CD4-positive, alpha-beta memory T cell (primary cell): ENCODE measurements at regions not wholly inside any gene's neighbourhood (a gene's known extent, or its start where the extent isn't known, plus 50 kb on each side); places are given as distances from the start of the nearest gene placed in this dataset.

ENCODE experiments used
- CTCF ChIA-PET: fragments of 350-600 bp; sonication (Branson Sonifier 250); formaldehyde crosslinking; loops from one replicate; lab custom pipeline; 2021; ENCODE audit warnings: inconsistent platforms; ENCODE audit not compliant: partially characterized antibody; lab: Charles Lee
- POLR2A ChIA-PET: fragments of 350-600 bp; sonication (Branson Sonifier 250); formaldehyde crosslinking; loops from one replicate; lab custom pipeline; 2021; ENCODE audit not compliant: partially characterized antibody; lab: Charles Lee
- DNase-seq, 5 donors: peaks; one replicate each; pipeline versions ENCODE4 v3.0.0 to v3.0.0-alpha.2; 2020 to 2022; ENCODE audit warnings: mixed read lengths in 1 of 5
- H3K27ac ChIP-seq: one replicate; pipeline ENCODE4 v1.7.0; 2013; ENCODE audit warnings: low read depth, low read length
- H3K27me3 ChIP-seq: 2 replicates; pipeline ENCODE4 v1.7.0; 2013; ENCODE audit warnings: mild to moderate bottlenecking, low read length, moderate library complexity; ENCODE audit not compliant: insufficient read depth
- H3K36me3 ChIP-seq: 2 replicates; pipeline ENCODE4 v1.7.0; 2013; ENCODE audit warnings: mild to moderate bottlenecking, low read length, moderate library complexity; ENCODE audit not compliant: insufficient read depth
- H3K4me1 ChIP-seq: 2 replicates; pipeline ENCODE4 v1.7.0; 2013; ENCODE audit warnings: mild to moderate bottlenecking, low read length, moderate library complexity; ENCODE audit not compliant: insufficient read depth
- H3K4me3 ChIP-seq, 2 donors: one replicate each; pipeline ENCODE4 v1.7.0; 2013; ENCODE audit warnings: low read length in 2 of 2, mild to moderate bottlenecking in 1 of 2
- H3K9me3 ChIP-seq, 2 donors: one replicate each; pipeline ENCODE4 v1.7.0; 2013; ENCODE audit warnings: low read length in 2 of 2, control low read depth in 1 of 2; ENCODE audit not compliant: control insufficient read depth in 1 of 2
- H3K27ac Mint-ChIP-seq, 7 donors: one replicate each; pipeline ENCODE4 v1.8.0; 2020 to 2021; ENCODE audit warnings: mixed read lengths in 7 of 7, mild to moderate bottlenecking in 6 of 7, inconsistent platforms in 3 of 7, moderate library complexity in 3 of 7
- H3K27me3 Mint-ChIP-seq, 2 donors: one replicate each; pipeline ENCODE4 v1.8.0; 2020 to 2021; ENCODE audit warnings: mixed read lengths in 2 of 2
- H3K36me3 Mint-ChIP-seq, 2 donors: one replicate each; pipeline ENCODE4 v1.8.0; 2020 to 2021; ENCODE audit warnings: mixed read lengths in 2 of 2, inconsistent platforms in 1 of 2, mild to moderate bottlenecking in 1 of 2
- H3K4me1 Mint-ChIP-seq, 4 donors: one replicate each; pipeline ENCODE4 v1.8.0; 2020 to 2021; ENCODE audit warnings: mixed read lengths in 4 of 4, mild to moderate bottlenecking in 1 of 4
- H3K4me3 Mint-ChIP-seq, 8 donors: one replicate each; pipeline ENCODE4 v1.8.0; 2020 to 2021; ENCODE audit warnings: mixed read lengths in 8 of 8, mild to moderate bottlenecking in 7 of 8, moderate library complexity in 6 of 8, inconsistent platforms in 3 of 8
- H3K9me3 Mint-ChIP-seq, 8 donors: one replicate each; pipeline ENCODE4 v1.8.0; 2020 to 2021; ENCODE audit warnings: mixed read lengths in 8 of 8, mild to moderate bottlenecking in 5 of 8, inconsistent platforms in 3 of 8, moderate library complexity in 1 of 8
- intact Hi-C: fragments of 100-400 bp; cut with micrococcal nuclease; formaldehyde crosslinking; loops from one replicate; pipeline ENCODE4 v1.15.1; 2023

DNA sequence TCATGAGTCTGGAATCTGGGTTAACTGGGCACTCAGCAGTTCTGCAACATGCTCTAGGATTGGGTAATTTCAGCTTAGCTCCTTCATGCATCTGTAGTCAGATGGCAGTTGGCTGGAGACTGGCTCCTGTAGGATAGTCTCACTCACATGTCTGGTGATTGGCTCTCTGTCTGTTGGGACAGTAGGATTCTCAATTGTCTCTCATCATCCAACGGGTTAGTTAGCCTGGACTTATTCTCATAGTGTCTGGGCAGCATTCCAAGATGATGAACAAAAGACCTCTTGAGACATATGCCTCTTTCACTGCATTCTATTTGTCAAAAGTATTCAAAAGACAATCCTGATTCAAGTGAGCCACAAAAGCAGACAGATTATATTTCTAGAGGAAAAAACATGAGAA, 795.6 kb upstream of the GALNTL6 start:
- Mint-ChIP-seq H3K36me3 (no peaks in the 10 kb centered on the region), H3K27me3 (no peaks in the 10 kb centered on the region), H3K27ac (no peak overlapping the region), H3K4me3 (no peak overlapping the region), H3K4me1 (no peaks in the 10 kb centered on the region), H3K9me3 (peaks cover 0 to 9% (median 0%) of the 10 kb centered on the region in 8 donors)
- Histone ChIP-seq H3K4me1 (no peaks in the 10 kb centered on the region), H3K36me3 (no peaks in the 10 kb centered on the region), H3K27ac (no peak overlapping the region), H3K9me3 (no peaks in the 10 kb centered on the region), H3K27me3 (no peaks in the 10 kb centered on the region), H3K4me3 (no peak overlapping the region)
- ChIA-PET POLR2A (no interaction called here), CTCF (no interaction called here)
- no peak for DNase-seq
- intact Hi-C loops, result no loop called here

DNA sequence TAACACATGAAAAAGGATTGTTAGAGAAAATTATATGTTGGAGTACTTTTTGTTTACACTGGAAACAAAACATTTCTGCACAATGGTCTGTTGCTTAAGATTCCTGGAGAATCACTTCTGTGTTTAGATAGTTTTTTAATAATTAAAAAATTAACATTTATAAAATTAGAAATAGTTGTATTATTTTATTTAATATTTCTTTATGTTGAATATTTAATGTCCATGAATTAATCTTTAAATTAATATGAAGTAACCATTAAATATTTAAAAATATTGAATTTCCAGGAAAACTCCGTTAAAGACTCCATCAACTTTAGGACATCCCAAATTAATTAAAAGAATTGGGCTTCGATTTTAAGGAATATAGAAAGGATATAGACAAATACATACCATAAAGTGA, 797.1 kb upstream of the GALNTL6 start:
- intact Hi-C loops, result no loop called here
- POLR2A ChIA-PET, result no interaction called here
- Mint-ChIP-seq H3K36me3 (no peaks in the 10 kb centered on the region), H3K4me1 (no peaks in the 10 kb centered on the region), H3K27ac (no peak overlapping the region), H3K27me3 (no peaks in the 10 kb centered on the region), H3K4me3 (no peak overlapping the region), H3K9me3 (peaks cover 0 to 9% (median 0%) of the 10 kb centered on the region in 8 donors)
- no peaks in the 10 kb centered on the region for H3K4me1 ChIP-seq
- H3K36me3 ChIP-seq, result no peaks in the 10 kb centered on the region
- H3K27ac ChIP-seq, result no peak overlapping the region
- H3K27me3 ChIP-seq, result no peaks in the 10 kb centered on the region
- no peak for DNase-seq
- H3K9me3 ChIP-seq, result no peaks in the 10 kb centered on the region
- CTCF ChIA-PET, result no interaction called here
- no peak overlapping the region for H3K4me3 ChIP-seq

DNA sequence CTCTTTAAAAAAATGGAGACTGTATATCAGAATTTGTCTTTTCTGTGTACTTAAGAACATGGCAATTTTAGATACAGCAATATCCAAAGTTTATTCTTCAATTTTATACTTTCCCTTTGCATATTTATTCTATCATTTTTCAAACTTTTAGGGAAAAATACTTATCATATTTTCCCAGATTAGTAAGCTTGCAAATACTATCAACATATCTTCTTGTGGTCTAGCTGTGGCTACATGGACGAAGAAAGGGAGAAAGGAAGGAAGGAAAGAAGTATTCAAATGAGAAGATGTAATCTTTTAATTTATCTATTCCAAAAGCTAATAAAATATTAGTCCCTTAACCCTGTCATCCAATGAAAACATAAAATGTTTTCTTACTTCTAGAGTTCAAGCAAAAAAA, 797.8 kb upstream of the GALNTL6 start:
- Mint-ChIP-seq H3K4me3 (no peak overlapping the region), H3K9me3 (peaks cover 0 to 11% (median 0%) of the 10 kb centered on the region in 8 donors), H3K4me1 (no peaks in the 10 kb centered on the region), H3K27me3 (no peaks in the 10 kb centered on the region), H3K36me3 (no peaks in the 10 kb centered on the region), H3K27ac (no peak overlapping the region)
- intact Hi-C loops, result no loop called here
- no peak for DNase-seq
- Histone ChIP-seq H3K4me3 (no peak overlapping the region), H3K27ac (no peak overlapping the region), H3K27me3 (no peaks in the 10 kb centered on the region), H3K9me3 (no peaks in the 10 kb centered on the region), H3K36me3 (no peaks in the 10 kb centered on the region), H3K4me1 (no peaks in the 10 kb centered on the region)
- CTCF ChIA-PET, result no interaction called here
- POLR2A ChIA-PET, result no interaction called here

DNA sequence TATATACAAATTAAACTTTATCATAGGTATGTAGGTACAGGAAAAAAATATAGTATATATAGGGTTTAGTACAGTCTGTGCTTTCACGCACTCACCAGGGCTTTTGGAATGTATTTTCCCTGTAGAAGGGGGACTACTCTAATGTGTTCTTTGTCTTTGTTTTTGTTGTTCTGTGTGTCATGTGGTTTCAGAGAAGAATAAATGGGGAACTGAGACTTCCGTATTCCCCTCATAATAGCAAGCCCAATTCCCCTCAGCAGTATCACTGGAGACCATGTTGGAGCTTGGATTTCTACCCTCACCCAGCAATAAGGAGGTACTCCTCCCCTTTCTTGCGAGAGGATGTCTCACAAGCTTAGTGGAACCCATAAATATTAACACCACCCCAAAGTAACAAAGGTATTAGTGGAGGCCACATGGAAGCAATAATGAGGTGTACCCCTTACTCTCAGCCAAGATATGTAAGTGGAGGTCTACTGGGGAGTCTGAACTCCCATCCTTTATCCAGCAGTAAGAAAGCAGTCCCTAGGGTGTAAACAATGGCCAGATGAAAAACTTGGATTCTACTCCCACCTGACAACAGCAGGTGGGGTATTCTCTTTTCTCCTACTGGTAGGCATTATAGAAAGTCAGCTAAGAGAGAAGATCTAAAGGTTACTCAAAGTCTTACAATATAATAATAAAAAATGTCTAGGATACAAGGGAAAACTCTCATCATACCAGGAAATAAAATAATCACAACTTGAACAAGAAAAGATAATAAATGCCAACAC, 805.4 kb upstream of the GALNTL6 start:
- Mint-ChIP-seq H3K9me3 (peaks cover 2 to 7% (median 5%) of the 10 kb centered on the region in 8 donors), H3K27ac (no peak overlapping the region), H3K4me1 (no peaks in the 10 kb centered on the region), H3K27me3 (no peaks in the 10 kb centered on the region), H3K36me3 (no peaks in the 10 kb centered on the region), H3K4me3 (no peak overlapping the region)
- Histone ChIP-seq H3K27ac (no peak overlapping the region), H3K9me3 (no peaks in the 10 kb centered on the region), H3K4me1 (no peaks in the 10 kb centered on the region), H3K4me3 (no peak overlapping the region), H3K36me3 (no peaks in the 10 kb centered on the region), H3K27me3 (no peaks in the 10 kb centered on the region)
- intact Hi-C loops, result no loop called here
- ChIA-PET CTCF (no interaction called here), POLR2A (no interaction called here)
- DNase-seq, result no peak

DNA sequence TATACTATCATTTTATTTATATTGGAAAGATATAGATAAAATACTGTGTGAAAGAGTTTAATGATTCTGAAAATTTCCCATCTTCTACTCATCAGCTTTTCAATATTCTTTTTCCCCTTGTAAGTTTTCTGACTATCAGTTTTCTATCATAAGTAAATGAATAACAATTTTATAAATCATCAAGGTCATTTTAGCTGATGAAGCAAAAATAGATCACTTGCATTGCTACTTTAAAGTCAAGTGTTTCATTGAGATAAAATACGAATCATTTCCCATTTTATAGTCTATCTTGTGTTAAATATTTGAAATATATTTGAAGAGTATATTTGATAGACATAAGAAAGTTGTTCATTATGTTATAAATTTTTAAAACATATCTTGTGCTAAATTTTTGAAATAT, 811.0 kb upstream of the GALNTL6 start:
- no peak for DNase-seq
- no peak overlapping the region for H3K4me3 ChIP-seq
- no peak overlapping the region for H3K27ac Mint-ChIP-seq
- H3K27me3 ChIP-seq, result no peaks in the 10 kb centered on the region
- H3K36me3 ChIP-seq, result no peaks in the 10 kb centered on the region
- ChIA-PET CTCF (no interaction called here), POLR2A (no interaction called here)
- H3K4me3 Mint-ChIP-seq, result no peak overlapping the region
- H3K9me3 ChIP-seq, result no peaks in the 10 kb centered on the region
- no peaks in the 10 kb centered on the region for H3K4me1 ChIP-seq
- no peak overlapping the region for H3K27ac ChIP-seq
- intact Hi-C loops, result no loop called here
- H3K4me1 Mint-ChIP-seq, result no peaks in the 10 kb centered on the region
- no peaks in the 10 kb centered on the region for H3K27me3 Mint-ChIP-seq
- H3K9me3 Mint-ChIP-seq, result peaks cover 1 to 15% (median 5%) of the 10 kb centered on the region in 8 donors
- H3K36me3 Mint-ChIP-seq, result no peaks in the 10 kb centered on the region

DNA sequence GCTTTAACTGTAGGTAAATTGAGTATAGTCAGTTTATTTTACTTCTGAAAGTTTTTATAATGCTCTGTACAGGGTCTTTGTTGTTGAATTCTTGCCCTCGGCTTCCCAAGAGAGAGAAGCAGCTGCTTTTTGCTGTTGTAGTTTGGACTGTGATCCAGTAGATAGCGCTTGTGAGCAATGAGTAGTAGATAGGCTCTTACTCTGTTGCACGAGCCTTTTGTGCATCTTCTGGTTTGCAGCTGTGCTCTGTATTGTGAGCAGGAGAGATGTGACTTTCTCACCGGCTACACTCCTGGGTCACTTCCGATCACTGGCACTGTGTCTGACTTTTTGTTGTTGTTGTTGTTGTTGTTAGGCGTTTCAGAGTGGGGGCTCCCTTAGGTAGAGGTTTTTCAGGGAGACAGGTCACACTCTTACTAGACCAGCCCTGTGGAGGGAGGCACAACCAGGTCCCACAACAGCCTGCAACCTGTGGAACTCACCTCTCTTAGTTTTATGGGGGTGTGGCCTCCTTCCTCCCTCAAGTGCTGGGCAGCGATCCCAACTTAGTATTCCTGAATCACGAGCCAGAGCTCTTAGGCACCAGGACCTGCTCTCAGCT, 822.1 kb upstream of the GALNTL6 start:
- ChIA-PET CTCF (no interaction called here), POLR2A (no interaction called here)
- Histone ChIP-seq H3K9me3 (no peaks in the 10 kb centered on the region), H3K36me3 (no peaks in the 10 kb centered on the region), H3K27me3 (no peaks in the 10 kb centered on the region), H3K27ac (no peak overlapping the region), H3K4me1 (no peaks in the 10 kb centered on the region), H3K4me3 (no peak overlapping the region)
- no peak overlapping the region for H3K27ac Mint-ChIP-seq
- H3K9me3 Mint-ChIP-seq, result peaks cover 0 to 16% (median 3%) of the 10 kb centered on the region in 8 donors
- H3K4me3 Mint-ChIP-seq, result no peak overlapping the region
- no peak for DNase-seq
- no peaks in the 10 kb centered on the region for H3K27me3 Mint-ChIP-seq
- intact Hi-C loops, result no loop called here
- H3K4me1 Mint-ChIP-seq, result no peaks in the 10 kb centered on the region
- no peaks in the 10 kb centered on the region for H3K36me3 Mint-ChIP-seq

DNA sequence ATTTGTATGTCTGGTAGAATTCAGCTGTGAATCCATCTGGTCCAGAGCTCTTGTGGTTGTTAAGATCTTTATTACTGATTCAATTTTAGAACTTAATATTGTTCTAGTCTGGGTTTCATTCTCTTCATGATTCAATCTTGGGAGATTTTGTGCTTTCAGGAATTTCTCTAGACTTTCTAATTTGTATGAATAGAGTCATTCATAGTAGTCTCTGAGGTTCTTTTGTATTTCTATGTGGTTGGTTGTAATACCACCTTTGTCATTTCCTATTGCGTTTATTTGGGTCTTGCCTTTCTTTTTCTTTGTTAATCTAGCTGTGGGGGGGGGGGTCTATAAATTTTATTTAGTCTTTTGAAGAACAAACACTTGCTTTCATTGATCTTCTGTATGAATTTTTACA, 824.8 kb upstream of the GALNTL6 start:
- no peaks in the 10 kb centered on the region for H3K36me3 Mint-ChIP-seq
- no peaks in the 10 kb centered on the region for H3K9me3 ChIP-seq
- H3K36me3 ChIP-seq, result no peaks in the 10 kb centered on the region
- POLR2A ChIA-PET, result no interaction called here
- no peak overlapping the region for H3K27ac ChIP-seq
- no peak overlapping the region for H3K27ac Mint-ChIP-seq
- H3K27me3 ChIP-seq, result no peaks in the 10 kb centered on the region
- no peaks in the 10 kb centered on the region for H3K27me3 Mint-ChIP-seq
- H3K4me3 ChIP-seq, result no peak overlapping the region
- intact Hi-C loops, result no loop called here
- CTCF ChIA-PET, result no interaction called here
- no peak overlapping the region for H3K4me3 Mint-ChIP-seq
- DNase-seq, result no peak
- no peaks in the 10 kb centered on the region for H3K4me1 Mint-ChIP-seq
- peaks cover 0 to 15% (median 6%) of the 10 kb centered on the region in 8 donors for H3K9me3 Mint-ChIP-seq
- H3K4me1 ChIP-seq, result no peaks in the 10 kb centered on the region
